GM21786 (cell line): ENCODE measurements at regions not wholly inside any gene's neighbourhood (a gene's known extent, or its start where the extent isn't known, plus 50 kb on each side); places are given as distances from the start of the nearest gene placed in this dataset.
A peak's percentile ranks its signal among the peaks of the same experiment; 100 is the strongest.

Experiments
- ATAC-seq: cut with Tn5 transposase; IDR thresholded peaks from one replicate; pipeline ENCODE4 v1.9.1; 2021; ENCODE audit not compliant: unreplicated experiment

DNA sequence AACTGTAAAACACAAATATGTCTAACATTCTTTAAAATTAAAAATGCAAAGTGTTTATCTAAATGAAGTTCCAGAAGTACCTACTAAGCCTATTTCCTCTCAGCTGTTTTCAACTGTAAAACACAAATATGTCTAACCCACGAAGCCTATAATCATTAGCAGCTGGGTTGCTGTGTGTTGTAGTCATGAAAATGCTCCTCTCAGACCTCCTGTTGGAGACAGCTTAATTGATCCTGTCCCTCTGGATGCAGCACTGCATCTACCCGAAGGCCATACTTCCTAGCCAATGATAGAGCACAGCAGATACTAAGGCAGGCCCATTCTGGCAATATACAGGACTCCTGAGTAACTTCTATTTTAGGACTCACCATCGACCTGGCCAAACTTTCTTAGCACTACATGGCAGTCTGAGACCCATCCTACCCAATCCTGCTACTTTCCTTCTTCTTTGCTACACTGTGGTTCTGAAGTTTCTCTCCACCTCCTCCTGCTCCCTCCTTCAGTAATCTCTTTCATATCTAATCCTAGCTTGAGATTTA, 92.5 kb upstream of the RBBP8 start:
- no peak for ATAC-seq

DNA sequence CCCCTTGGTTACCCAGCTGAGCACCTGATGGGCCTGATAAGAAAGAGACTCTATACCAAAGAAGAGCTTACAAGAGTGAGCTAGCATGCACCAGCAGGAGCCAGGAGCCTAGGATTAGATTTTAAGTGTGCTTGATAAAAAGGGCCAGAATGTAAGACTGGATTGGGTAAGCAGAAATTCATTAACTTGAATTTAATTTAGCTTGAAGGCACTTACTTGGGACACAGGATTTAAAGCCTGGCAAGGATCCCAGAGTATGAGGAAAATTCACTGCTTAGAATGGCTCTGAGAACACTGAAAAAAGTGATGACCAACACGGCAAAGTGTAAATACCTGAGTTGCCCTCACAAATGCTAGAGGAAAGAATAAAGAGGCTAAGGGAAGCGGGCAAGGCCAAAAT, 91.3 kb upstream of the RBBP8 start:
- no peak for ATAC-seq

DNA sequence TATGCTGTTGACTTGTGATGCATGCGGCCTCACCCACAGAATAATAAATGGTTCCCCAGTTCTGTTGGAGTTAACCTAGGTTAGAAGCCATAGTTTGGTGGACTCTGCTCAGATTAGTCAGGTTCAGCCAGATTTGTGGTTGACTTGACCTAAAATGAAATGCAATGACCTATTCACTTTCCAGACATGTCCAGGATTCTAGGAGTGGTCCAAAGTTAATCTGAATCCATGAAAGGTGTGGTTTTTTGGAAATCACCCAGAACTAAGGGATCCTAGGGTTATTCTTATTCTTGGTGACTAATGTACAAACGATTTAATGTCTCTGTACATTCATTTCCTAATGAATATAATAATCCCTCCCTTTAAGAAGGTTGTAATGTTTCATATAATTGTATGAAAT, 88.9 kb upstream of the RBBP8 start:
- no peak for ATAC-seq

DNA sequence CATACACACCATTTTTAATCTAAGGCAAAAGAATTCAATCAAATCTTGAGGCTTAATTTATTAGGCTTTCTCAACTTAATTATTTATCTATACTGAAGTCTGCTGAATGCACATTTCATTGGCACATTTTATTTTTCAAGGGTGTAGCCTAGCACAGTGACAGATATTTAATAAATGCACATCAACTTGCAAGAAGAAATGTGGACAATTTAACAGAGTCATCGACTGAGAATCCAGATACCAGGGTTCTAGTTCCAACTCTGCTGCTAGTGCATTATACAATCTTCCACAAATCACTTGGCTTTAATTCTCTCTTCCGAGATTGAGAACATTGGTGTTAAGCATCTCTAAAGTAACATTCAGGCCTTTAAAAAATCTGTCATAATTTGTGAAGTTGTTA, 88.5 kb upstream of the RBBP8 start:
- ATAC-seq, result no peak

DNA sequence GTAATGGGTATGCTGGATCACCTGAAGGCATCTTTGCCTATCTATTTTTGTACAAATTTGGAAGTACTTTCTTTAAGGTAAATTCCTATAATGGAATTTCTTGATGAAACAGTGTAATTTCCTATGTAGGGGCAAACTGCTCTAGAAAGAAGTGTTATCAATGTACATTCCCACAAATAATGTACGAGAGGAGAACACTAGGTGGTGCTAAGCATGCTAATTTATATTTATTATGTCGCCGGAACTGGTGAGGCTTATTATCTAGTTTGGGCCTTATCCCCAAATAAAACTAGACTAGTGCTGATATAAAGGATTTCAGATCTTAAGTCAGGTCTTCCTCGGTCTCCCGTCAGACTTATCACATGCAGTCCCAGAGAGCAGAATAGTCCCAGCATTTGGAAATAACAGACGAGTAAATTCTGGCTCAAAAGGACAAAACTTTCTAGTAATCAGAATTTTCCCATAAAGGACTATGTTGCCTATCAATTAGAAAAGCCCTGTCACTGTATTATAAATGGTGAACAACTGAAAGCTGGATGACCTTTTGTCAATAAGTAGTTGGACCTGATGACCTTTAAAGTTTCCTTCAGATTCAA, 86.9 kb upstream of the RBBP8 start:
- ATAC-seq, result no peak

DNA sequence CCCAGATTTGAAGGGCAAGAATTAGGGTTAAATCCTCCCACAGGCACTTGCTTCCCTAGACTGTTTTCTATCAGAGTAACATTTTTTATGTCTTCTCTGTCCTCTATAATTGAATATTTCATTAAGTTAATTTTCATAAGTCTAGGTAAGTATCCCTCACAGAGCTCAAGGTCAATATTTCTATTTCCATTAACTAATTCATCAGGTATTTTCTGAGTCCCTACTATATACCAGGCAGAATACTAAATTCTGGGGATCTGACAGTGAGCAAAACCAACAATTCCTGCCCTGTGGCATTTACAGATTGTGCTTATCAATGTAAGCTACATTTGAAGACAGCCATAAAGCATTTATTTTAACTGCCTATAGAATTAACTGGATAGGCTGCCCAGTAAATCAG, 86.4 kb upstream of the RBBP8 start:
- ATAC-seq, result no peak

DNA sequence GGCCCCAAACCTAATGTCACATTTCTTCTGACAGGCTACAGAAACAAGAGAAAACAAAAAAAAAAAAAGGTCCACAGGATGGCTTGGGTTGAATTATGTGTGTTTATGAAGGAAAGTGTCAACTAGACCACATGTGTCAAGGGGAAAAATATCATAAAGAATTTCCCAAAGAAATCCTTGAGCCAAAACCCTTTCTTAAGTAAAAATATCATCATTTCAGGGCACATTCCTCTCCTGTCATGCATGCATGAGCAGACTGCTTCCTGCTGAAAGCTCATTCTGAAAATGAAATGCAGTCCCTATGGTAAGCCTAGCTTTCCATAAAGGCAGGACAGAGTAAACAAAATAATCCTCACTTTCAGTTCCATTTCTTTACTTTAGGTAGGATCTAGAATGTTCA, 85.7 kb upstream of the RBBP8 start:
- ATAC-seq, result no peak

DNA sequence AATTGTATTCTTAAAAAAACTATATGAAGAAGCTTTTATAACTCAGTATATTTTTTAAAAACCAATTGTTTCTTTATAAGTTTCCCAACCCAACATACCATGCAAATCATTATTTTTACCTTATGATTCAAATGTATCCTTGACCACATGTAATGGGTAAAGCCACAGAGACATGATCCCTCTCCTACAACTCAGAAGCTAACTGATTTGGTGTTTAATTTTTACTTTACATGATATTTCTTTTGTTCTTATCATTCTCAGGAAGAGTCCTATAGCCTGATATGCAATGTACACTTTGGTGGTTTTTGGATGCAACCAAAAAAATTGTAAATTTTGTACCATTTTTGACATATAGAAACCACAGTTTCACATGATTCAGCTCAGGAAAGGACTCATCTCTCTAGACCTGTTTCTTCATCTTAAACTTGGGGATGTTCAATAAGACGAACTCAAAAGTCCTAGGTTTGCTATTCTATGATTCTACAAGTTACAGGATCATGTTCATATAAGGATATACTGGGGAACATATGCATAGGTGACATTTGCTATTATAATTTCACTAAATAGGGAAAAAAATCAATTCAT, 85.2 kb upstream of the RBBP8 start:
- no peak for ATAC-seq

DNA sequence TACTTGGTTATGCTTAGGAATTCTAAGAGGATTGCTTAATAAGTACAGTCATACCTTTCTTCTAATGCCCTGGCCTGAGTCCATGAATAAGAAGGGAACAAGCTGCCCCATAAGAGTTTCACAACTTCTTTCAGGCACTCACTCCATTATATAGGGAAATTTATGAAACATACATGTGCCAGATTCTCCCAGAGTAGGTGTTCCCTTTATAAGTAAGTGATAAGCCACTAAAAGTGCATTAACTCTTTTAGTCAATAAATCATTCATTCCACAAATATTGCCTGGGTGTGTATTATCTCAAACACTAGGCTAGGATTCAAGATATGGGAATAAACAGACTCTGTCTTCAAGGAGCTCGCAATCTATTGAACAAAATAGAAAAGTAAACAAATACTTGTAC, 84.5 kb upstream of the RBBP8 start:
- no peak for ATAC-seq

DNA sequence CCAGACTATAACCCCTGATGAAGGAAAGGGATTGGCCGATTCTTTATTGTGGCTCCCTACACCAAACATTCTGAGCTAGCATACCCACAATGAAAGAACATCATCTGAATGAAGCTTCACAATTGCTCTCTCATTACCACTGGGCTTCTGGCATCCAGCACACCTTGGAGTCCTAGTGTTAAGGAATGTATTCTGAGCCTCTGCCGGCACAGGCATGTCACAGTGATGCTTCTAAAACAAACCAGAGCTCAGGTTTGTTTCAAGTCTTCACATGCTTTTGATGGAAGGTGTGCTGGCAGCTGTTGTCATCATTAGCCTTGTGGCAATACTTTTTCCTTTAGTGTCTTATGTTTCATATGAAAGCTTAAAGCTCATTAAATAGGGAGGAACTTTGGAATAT, 76.3 kb upstream of the RBBP8 start:
- no peak for ATAC-seq

DNA sequence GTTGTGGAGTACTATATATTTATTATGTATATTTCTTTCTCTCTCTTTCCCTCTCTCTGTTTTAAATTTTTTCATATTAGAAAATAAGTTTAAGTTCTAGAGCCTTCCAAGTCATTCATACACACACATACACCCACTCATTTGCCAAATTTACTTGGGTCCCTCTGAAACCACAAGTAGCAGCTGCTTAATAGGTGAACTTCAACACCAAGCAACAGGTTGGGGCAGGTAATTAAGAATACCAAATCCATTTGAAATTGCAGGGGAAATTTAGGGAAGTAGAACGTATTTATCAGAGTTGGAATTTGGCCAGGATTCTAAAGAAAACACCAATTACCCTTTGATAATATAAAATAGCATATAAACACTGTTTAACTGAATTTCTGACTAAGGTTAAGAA, 75.0 kb upstream of the RBBP8 start:
- ATAC-seq, result no peak

DNA sequence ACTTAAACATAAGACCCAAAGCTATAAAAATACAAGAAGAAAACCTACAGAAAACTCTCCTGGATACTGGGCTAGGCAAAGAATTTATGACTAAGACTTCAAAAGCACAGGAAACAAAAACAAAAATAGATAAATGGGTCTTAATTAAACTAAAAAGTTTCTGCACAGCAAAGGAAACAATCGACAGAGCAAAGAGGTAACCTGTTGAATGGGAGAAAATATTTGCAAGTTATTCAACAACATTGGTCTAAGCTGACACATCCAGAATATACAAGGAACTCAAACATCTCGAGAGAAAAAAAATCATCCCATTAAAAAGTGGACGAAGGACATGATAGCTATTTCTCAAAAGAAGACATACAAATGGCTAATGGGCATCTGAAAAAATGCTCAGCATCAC, 72.3 kb upstream of the RBBP8 start:
- ATAC-seq, result no peak

DNA sequence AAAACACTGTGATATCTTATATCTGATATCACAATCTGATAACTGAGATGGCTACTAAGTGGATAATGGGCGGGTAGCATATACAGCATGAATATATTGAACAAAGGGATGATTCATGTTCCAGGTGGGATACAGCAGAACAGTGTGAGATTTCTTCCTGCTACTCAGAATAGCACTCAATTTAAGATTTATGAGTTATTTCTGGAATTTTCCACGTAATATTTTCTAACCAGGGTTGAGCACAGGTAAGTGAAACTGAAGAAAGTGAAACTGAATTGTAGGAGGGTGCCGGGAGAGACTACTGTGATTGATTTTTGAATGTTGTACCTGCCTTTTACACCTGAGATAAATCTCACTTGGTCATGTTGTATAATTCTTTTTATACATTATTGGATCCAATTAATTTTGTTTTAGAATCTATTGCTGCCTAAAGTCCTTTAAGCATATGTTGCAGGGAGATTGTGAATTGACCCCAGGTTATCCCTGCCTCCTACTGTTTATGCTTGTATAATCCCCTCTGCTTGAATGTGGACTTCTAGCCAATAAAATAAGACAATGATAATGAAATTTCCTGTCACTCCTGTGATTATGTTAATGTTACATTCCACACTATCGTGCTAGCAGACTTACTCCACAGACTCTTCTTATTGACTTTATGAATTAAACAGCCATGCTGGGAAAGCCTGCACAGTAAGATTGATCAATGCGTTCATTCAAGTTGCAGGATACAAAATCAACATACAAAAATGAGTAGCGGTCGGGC, 67.6 kb upstream of the RBBP8 start:
- no peak for ATAC-seq

DNA sequence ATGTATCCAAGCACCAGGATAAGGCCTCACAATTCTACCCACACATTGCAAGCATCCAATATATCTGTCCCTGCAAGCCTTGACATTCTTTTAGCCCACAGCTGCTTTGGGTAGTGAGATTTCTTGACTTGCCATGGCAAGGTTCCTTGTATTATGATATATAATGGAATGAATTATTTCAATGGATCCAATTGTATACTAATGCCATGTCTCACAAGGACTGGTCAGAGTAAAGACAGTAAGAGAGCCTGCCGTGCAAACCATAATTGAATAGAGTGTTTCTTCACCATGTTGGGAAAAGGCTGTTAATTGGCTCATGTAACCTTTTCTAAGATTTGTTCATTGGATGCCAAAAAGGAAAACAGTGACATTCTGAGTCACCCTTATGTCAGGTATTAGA, 64.3 kb upstream of the RBBP8 start:
- no peak for ATAC-seq

DNA sequence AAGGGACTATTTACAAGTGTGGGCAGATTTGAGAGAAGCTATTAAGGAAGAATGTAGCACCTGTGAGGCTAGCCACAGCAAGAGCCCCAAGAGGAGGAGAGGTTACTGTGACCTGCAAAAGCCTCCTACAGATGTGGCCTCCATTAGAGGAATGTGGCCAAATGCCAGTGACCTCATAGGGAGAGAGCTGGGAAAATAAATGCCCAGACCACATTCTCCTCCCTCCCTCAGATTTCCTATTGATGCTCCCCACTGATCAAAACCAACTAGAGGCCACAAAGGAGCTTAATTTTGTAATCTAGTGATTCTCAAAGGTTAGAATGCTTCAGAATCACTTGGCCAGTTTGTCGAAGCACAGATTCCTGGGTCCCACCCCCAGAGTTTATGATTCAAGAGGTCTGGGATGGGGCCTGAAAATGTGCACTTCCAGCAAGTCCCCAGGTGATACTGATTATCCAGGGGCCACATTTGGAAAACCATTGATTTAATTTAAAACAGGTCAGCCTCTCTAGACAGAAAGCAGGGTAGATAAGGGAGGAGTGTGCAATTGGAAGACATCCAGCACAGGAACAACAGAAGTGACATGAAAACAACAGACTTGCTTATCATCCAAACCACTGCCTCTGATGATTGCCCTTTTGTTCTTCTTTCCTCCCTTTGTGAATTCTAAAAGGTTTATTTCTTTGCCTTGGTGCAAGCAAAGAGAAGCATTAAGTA, 61.2 kb upstream of the RBBP8 start:
- ATAC-seq, result no peak

DNA sequence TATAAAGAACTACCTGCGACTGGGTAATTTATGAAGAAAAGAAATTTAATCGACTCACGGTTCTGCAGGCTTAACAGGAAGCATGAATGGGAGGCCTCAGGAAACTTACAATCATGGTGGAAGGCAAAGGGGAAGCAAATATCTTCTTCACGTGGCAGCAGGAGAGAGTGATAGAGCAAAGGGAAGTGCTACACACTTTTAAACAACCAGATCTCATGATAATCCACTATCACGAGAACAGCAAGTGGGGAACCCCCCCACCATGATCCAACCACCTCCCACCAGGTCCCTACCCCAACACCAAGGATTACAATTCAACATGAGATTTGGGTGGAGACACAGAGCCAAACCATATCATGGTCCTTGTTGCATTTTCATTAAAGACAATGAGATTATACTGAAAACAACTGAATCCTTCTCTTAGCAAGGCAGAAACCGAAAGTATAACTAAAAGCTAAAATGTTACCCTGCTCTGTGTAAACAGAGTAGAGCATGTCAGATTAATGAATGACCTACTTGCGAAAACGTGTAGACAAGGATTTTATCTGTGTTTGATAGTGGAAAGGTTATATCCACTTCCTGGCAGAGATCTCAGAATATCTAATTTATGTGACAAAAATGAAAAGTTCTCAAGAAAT, 60.1 kb upstream of the RBBP8 start:
- peak; percentile 87 for ATAC-seq

DNA sequence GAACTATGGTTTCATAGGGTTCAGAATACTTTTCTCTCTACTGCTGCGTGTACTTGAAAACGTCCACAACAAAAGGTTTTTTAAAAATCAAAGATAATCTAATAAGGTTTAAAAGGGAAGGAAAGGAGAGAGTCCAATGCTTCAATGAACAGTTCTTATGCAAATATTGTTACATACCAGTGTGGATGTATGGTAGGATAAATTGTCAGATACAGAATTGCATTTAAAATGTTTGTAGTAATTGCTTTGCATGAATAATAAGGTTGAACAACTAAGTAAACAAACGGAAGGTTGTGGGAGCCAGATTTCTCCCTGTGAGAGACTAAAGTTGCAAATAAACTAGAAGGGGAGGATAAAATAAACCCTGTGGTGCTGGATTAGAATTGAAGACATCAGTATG, 53.8 kb upstream of the RBBP8 start:
- no peak for ATAC-seq

DNA sequence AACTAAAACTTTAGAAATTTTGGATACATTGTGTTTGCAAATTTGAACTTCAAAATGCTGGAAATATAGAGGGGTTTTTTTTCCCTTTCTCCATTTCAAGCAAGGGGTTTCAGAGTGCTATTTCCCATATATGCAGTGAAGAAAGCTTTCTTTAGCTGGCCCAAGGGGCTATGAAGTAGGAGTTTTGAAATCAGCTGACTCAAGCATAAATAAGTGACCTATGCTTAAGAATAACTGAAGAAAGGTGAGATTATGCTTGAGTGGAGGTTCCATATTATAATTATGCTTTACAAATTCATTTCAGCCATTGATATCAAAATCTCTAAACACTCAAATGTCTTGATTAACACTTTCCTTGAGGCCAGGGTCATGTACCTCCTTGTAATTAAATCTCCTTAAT, 51.0 kb upstream of the RBBP8 start:
- no peak for ATAC-seq

DNA sequence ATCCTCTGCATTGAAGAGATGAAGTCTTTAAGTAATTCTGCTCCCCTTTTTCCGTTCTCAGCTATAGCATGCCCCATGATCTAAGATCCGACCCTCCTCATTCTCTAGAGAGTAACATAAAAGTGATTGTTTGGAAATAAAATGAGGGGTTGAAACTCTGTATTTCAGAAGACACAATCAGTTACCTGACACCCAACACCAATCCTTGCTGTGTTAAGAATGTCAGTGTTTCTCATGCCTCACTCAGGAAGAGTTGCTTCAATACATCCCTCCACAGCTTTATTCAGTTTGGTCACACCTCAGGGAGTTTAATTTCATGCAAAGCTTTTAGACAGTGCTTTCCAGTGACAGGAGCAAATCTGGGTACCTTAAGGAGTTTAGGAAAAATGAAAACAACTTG, 49.9 kb upstream of the RBBP8 start:
- ATAC-seq, result no peak
